A673 (cell line): ENCODE measurements at regions not wholly inside any gene's neighbourhood (a gene's known extent, or its start where the extent isn't known, plus 50 kb on each side); places are given as distances from the start of the nearest gene placed in this dataset.

Experiments used
- CTCF ChIP-seq: fragments of 300-800, 200-600 bp; sonication (generic); conservative IDR thresholded peaks from 2 replicates; pipeline ENCODE4 v1.5.1; 2017; ENCODE audit warnings: low read depth, mild to moderate bottlenecking, antibody characterized with exemption, low read length, moderate library complexity, mixed read lengths
- EZH2 ChIP-seq: fragments of 200-600 bp; sonication (generic); IDR thresholded peaks from 2 replicates; pipeline ENCODE4 v1.6.1; 2017; ENCODE audit warnings: borderline replicate concordance, low read depth, mild to moderate bottlenecking, mixed read lengths, antibody characterized with exemption, low read length; ENCODE audit not compliant: poor library complexity, severe bottlenecking

GRCh38 chr13:47708386-47708785 lies 292.7 kb downstream of the SUCLA2 start:
- TF ChIP-seq CTCF: no peak
- no peak for TF ChIP-seq EZH2
